ENCODE measurements at regions not wholly inside any gene's neighbourhood (a gene's known extent, or its start where the extent isn't known, plus 50 kb on each side); places are given as distances from the start of the nearest gene placed in this dataset.

DNA sequence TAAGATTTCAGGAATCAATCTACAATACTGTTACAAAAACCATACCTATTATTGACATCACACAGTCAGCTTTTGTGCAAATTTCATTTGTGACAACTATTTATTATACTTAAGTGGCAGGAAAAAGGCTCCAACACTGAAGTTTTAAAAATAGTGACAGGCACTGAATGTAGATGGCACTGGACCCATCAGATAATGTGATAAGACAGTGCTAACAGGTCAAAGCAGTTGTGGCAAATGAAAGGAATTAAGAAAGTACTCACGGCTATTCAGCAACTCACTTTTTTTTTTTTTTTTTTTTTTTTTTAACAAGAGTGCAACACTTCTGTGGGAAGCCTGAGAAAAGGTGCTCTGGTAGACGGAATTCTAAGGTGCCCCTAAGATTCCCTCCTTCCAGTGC is 115.0 kb upstream of the MEF2C start:
- DNase-seq: no peak

GRCh38 chr5:88984040-88984439 is 101.1 kb upstream of the MEF2C start:
- no peak for DNase-seq

DNA sequence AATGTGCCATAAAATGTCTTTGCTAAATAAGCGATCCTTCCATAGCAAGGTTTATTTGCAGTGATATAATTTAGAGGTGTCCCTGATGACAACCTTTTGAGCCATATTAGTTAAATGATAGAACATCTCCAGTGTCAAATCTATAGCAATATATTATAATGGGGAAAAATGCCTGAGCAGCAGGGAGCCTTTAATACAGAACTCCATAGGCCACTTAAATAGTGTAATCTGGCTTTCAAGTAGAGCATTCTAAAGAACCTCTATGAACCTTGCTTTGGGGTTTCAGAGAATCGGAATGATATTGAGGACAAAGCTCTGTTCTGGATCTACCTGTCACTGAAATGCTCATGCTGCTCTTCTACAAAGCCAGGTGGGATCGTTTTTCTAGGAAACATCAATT is 96.7 kb upstream of the MEF2C start:
- DNase-seq: no peak

GRCh38 chr5:88979244-88979643 is 96.3 kb upstream of the MEF2C start:
- no peak for DNase-seq

DNA sequence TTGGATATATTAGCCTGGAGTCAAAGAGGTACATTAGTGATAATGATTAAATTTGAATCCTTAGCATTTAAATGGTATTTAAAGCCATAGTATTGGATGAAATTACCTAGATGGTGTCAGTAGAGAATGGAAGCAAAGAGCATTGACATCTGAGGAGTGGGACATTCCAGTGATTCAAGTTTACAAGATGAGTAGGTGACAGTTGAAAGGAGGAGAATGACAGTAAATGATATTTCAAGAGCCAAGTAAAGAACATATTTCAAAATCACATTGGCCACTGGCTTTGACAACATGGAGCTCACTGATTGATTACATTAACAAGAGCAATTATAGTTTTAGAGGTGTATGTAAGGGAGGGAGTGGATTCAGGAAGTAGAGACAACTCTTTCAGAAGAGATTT is 93.9 kb upstream of the MEF2C start:
- DNase-seq: no peak

DNA sequence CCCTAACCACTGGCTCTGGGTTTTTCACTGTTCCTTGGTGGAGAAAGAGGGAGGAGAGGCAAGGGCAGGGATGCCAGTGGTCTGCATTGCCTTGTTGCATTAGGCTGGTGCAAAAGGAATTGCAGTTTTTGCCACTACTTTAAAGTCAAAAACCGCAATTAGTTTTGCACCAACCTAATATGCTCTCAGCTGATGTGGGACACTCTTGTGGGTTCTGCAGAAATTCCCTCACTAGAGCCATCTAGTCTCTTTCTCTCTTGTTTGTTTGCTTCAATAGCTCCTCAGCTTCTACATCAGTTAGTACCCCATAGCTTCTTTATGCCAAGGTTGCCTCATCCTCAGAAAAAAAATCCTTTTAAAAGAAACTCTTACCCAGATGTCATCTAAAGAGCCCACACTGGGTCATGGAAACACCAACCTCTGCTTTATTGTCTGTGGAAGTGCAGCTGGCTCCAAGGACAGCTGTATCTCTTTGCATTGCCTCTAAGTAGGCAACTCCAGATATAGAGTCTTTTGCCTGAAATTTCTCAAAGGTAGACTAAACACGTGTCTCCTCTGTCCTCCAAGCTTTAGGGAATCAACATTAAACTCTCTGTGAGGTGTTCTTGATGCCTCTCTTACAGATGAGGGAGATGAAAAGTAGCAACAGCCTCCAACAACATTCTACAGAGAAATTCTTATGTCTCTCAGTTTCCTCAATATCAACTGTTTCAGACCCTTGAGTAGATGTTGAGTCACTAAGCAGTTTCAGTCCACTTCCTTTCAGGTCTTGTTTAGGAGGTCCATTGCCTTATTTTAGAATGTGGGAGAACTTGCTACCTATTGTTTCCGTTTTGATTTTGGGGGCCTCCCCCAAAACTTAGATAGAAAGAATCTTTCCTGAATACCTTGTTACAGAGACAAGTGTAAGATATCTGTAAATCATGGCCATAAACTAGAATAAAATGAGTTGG is 84.9 kb upstream of the MEF2C start:
- no peak for DNase-seq

GRCh38 chr5:88964831-88965230 is 81.8 kb upstream of the MEF2C start:
- DNase-seq: no peak

DNA sequence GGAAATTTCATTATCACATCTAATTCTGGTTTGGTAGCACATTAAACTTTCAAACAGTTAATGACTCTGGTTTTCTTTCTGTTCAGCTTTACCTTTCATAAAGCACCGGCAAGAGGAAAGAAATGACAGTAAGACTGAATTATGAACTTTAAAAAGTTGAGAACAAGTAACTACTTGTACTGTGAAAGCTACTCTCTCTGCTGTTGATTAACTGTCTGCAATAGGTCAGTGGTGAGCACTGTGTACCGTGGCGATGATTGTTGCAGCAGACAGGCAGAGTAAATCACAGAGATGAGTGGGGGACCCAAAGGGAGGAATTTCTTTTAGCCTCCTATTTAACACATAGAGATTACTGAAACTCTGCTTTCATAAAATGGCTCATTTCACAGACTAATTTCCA is 74.0 kb upstream of the MEF2C start:
- DNase-seq: no peak

DNA sequence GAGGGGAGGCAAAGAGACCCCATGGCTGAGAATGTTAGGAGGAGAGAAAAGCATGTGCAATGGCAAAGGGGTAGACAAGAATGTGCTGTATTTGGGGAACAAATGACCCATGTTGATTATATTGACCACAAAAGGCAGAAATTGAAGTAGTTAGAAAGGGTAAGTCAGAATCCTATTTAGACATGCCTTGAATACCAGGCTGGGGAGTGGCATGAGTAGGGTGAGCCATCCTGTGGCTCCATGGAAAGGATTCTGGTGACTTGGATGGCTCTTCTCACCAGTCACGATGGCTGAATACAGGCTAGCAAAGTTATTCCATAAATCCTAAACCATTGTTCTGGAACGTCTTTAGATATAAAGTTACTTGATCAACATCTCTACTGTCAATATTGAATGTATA is 73.4 kb upstream of the MEF2C start:
- DNase-seq: no peak

GRCh38 chr5:88955403-88955802 is 72.4 kb upstream of the MEF2C start:
- no peak for DNase-seq

- DNase-seq: no peak
These were observed 71.5 kb upstream of the MEF2C start for GRCh38 chr5:88954511-88954910.

DNA sequence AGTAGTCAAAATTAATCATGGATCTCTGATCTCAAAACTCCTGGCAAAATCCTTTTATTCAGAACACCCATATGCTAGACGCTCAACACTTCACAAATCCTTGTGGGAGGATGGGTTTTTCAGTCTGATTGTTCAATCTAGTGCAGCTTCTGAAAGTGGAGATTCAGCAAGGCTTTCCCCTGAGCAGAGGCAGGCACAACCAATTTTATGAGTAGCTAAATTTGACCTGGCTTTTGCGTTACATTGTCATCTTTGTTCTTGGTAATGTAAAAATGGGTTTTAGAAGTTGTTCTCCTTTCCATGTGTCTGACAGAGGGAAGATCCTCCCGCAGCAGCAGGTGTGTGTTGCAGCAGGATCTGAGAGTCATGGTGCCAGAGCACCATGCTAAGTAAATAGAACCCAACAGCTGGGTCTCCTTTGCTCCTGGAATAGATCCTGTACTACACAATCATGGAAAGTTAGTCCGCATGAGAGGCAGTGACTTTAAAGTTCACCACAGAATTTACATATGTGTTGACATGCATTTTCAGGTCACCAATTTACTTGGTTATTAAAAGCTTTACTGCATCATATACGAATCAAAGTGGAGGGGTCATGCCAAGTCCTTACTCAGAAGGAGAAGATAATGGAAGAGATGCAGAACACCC is 70.1 kb upstream of the MEF2C start:
- DNase-seq: no peak

DNA sequence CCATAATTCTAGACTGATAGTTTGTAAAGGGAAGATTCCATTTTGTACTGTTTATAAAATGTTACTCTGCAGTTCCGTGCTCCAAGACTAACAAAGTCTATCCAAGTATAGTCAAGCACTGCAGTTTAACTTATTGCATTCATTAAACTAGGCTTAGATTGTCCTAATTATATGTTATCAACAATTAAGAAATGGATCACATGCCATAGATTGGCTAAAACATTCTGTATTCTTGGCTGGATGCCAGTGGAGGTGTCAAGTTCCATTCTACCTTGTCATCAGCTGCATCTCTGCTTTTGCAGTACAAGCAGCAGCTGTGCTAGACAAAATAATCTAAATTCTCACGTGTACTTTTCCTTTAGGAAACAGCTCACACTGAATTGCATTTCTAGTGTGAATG is 69.4 kb upstream of the MEF2C start:
- DNase-seq: no peak

DNA sequence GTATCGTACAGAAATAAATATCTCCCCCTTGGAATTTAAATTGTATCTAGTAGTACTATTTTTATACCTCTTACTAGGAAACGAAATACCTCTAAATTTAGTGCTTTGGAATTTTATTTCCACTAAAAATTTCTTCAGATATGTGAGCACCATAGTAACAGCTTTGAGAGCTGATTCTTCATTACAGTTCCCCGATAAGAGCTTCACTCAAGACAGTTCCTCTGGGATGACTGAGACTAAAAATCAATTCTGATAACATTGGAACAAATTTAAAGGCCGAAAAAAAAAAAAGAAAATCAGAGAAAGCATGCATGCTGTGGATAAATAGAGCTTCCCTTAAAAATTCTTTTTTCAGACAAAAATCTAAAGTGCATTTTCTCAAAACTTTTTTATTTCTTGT is 68.5 kb upstream of the MEF2C start:
- no peak for DNase-seq

GRCh38 chr5:88948746-88949600 is 66.0 kb upstream of the MEF2C start:
- no peak for DNase-seq

DNA sequence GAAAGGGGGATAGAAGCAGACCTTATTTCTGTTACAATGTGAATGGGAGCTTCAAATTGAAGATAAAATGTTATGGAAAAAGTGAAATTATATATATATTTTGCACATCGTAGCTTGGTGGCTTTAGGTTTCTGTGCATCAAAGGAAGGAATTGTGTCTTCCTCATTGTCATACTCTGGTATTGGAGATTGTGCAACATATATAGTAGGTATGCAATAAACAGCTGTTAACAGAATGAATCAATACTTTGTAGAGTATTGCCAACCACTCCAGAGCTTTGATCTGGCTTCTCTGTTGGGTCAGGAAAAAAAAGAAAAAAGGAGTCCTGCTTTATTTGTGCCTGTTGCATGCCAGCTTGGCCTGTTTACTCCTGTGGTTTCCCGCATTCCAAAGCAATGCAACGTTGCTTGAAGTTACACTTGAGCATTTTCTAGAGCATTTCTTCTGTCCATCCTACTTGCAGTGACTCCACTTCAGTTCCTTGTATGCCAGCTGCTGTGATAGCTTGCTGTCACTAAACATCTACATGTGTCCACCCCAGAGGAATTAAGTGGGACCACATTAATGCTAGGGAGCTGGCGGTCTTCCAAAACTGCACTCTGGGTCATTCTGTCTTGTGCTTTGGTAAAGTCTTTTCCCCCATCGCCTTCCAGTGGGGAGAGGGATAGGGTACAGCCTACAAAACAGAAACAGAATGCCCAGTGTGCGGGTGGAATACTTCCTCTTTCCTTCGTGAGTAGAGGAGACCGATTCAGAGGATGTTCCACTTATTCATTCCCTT is 62.0 kb upstream of the MEF2C start:
- DNase-seq: no peak

DNA sequence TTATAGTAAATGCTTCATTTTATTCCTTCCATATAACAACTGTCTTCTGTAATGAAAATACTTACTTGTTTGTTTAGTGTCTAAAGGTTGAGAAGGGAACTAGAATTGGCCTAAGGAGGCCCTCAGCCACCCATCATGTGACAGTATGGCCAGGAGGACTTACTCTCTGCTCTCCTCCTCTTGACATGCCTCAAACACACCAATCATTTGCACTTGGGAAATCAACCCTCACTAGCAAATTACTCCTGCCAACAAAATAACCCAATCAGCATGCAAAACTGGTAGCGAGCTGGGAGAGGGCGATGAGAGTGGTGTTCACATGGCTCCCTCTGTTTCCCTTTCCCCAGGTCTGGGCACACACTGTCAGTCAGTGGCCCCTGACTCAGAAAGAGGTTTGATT is 58.6 kb upstream of the MEF2C start:
- DNase-seq: no peak

DNA sequence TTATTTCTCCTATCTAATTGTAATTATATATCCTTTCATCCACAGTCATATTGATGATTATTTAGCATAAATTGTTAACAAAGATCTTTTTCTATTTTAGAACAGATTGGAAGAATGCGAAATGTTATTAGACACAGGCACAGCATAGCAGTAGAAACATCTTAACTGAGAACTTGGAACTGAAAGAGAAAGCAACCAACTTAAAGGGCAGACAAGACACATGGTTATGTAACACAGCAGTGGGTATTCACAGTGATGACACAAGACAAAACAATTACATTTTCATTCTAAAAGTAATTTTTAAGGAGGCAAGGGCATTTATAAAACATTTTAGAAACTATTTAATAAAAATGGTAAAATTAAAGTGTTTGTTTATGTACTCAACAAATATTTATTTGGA is 57.7 kb upstream of the MEF2C start:
- no peak for DNase-seq

- no peak for DNase-seq
These were observed 56.3 kb upstream of the MEF2C start for GRCh38 chr5:88939300-88939699.

DNA sequence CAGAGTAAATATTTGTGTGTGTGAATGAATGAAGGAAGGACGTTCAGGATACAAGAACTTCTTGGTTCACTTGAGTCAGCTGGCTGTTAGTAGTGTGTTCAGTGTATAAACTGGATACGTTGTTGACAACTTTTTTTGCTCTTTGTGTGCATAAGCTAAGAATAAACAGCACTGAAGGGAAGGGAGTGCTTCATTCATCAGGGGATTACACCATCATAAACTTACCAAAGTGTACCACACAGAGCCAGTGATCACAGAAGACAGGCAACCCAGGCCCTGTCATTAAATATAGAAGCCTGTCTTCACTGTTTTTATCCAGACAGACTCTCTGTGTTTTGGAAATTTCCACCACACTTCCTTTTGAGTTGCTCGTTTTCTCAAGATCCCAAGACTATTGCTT is 55.5 kb upstream of the MEF2C start:
- no peak for DNase-seq

DNA sequence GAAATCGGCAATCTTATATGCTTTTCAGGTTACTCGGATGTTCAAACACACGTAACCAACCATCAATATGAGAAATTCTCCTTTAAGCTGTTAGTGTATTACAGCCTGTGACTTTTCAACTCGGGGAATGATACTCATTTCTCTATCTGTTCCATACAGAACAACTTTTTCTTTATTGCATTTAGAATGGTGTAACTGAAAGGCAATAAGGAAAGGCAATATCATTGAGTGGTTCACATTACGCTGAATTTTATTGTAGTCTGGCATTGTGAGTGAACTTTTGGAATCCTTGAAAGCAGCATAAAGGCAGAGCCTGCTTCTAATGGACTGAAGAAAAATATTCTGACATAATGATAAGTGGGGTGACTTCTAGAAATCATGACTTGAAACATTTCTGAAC is 54.4 kb upstream of the MEF2C start:
- DNase-seq: no peak

DNA sequence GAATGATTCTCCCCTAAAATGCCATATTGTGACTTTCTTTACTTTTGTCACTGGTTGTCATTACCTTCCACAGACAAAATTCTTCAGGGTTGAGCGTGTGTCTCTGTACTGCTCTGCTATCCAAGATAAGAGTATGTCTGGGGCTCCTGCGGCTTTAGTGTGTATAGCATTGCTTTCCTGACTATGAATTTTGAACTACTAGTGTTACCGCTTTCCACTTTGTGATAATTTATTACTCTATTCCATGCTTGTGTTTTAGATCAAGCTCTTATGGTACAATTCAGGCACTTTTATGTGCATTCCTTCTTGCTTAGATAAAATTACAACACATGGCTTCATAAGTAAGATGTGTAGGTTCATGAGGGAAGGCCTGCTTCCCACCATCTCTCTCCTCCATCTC is 51.5 kb upstream of the MEF2C start:
- DNase-seq: no peak

All from DMS79 (cell line).